ENCODE measurements at regions not wholly inside any gene's neighbourhood (a gene's known extent, or its start where the extent isn't known, plus 50 kb on each side); places are given as distances from the start of the nearest gene placed in this dataset.

DNA sequence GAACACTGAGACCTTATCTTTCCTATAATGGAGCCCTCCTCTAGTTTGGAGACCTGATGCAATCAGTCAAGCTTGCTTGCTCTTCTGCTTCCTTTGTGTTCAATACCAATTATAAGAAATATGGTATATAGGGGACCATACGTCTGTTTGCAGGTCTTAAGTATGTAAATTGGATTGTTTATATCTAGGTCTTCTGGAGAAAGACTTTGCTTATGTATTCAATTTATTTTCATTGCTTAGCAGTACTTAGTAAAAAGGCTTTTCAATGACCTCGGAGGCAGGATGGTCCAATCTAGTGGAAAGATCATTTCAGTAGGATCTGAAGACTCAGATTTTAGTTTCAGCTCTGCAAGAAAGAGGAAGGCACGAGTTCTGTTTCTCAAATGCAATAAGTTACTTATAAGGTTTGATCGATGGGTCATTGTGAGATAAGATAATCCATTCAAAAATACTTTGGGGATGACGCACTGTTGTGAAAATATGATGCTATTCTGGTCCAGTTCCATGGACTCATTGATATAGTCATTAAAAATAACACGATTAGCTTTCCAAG, 571.6 kb downstream of the SH2D4B start:
- TF ChIP-seq POLR2A (IDR thresholded peaks at IDR 0.05; ENCODE audit: low read depth, low read length) (no peak), POLR2AphosphoS5 (IDR thresholded peaks at IDR 0.05; ENCODE audit: low read depth, low read length) (no peak), TAF1 (IDR thresholded peaks at IDR 0.05; ENCODE audit: low read depth, low read length) (no peak), SPI1 (IDR thresholded peaks at IDR 0.05; ENCODE audit: low read depth, low read length) (peak; percentile 55), PAX5 (IDR thresholded peaks at IDR 0.05; ENCODE audit: insufficient read depth, low read length, severe bottlenecking) (no peak)

All from GM12891 (cell line).